HG03460 (cell line): ENCODE measurements at regions not wholly inside any gene's neighbourhood (a gene's known extent, or its start where the extent isn't known, plus 50 kb on each side); places are given as distances from the start of the nearest gene placed in this dataset.

ENCODE experiments used
- ATAC-seq: cut with Tn5 transposase; IDR thresholded peaks from one replicate; pipeline ENCODE4 v1.9.1; 2021; ENCODE audit not compliant: unreplicated experiment

DNA sequence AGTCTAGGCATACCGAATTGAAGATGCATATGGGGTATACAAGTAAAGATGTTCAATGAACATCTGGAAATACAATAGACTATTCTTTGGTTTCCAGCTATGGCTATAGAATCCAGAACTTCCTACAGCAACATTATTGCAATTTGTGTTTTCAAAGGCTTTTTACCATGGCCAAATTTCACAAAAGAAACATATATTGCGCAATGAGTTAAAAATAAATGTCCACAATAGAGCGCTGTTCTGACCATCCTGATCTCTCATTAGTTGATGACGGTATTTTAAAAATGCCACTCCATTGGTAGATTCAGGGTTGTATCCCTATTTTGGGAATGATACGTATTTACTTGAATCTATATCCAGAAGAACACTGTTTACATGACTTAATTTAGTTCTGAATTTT, 139.2 kb downstream of the LINC00632 start:
- ATAC-seq = no peak

GRCh38 chrX:140860718-140861117, 141.7 kb upstream of the SPANXB1 start:
- no peak for ATAC-seq

GRCh38 chrX:140866446-140866845, 135.9 kb upstream of the SPANXB1 start:
- no peak for ATAC-seq

DNA sequence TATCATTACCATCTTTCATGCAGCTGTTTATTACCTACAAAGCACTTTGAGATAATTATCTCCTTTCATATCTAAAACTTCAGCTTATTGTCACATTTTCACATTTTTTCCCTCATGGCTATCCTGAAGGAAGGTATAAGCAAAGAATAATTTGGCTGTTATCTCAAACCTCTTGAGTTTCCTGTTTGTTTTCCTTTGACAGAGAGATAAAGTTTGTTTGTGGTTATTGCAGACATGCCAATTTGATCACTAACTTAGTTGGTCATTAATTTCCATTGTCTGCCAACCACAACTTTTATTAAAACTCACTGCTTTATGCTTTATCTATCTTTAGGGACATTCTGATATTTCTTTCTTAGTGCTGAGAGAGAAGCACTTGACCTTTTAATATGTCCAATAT, 89.8 kb upstream of the SPANXB1 start:
- ATAC-seq = no peak

DNA sequence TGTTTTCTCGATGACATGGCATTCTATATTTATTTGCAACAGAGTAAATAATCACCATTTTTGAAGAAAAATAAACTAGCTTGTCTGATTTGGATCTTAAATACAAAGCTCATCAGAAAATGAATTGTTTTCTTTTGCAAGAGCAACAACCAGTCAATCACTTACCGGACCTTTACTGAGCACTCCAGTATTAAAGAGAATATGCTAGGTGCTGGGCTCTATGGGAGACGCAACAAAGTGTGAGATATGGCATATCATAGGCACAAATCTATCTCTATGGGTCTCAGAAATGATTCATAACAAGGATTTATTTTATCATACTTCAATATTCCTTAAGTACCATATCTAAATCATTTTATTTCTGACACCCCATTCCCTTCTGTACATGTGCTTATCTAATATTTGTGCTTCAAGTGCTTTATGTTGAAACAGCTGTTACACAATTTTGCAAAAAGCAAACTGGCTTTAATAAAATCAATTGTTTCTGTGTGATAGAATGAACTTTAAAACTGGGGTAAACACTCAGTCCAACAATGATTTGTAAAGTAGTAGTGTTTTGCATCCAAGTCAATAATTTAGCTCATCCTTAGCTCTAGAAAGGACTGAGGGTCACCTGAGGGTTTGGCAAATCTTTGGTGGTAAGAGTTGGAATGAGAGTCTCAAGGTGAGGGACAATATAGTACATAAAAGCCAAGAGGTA, 88.4 kb upstream of the SPANXB1 start:
- no peak for ATAC-seq

- no peak for ATAC-seq
Observed at GRCh38 chrX:140916872-140917271, 85.5 kb upstream of the SPANXB1 start.

- no peak for ATAC-seq
Observed at GRCh38 chrX:140917354-140918115, 84.9 kb upstream of the SPANXB1 start.

DNA sequence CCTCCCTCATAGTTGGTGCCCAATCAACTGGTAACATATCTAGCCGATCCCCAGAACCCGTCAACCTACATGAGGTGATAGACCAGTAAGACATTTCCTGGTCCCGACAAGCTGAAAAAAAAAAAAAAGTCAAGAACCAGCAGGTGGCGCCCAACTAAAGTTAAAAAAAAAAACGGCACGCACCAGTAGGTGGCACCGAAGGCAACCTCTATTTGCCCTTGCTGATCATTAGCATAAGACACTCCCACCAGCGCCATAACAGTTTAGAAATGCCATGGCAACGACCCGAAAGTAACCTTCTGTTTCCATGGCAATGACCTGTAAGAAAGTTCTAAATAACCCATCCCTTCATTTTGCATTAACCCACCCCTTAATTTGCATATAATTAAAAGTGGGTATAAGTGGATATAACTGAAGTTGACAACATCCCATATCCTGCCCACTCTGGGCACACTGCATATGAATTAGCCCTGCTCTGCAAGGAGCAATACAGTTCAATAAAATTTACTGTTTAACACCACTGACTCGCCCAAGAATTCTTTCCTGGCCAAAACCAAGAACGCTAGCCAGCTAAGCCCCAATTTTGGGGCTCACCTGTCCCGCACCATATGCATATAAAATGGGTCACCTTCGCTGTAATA, 83.9 kb upstream of the SPANXB1 start:
- ATAC-seq = peak; percentile 84

DNA sequence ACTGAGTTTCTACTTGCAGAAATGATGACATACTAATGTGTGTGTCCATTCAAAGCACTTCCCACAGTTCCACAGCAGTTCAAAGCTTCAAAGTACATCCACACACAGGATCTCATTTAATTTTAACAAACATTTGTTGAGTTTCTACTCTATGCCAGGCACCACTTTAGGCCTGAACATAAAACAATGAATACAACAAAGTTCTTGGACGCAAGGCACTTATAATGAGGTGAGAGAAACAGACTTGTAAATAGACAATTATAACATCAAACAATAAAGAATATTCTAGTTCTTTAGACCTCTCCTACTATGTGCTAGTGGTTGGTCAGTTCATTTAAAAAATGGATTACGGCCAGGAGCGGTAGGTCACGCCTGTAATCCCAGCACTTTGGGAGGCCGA, 82.0 kb upstream of the SPANXB1 start:
- no peak for ATAC-seq

GRCh38 chrX:140923118-140923517, 79.3 kb upstream of the SPANXB1 start:
- no peak for ATAC-seq

DNA sequence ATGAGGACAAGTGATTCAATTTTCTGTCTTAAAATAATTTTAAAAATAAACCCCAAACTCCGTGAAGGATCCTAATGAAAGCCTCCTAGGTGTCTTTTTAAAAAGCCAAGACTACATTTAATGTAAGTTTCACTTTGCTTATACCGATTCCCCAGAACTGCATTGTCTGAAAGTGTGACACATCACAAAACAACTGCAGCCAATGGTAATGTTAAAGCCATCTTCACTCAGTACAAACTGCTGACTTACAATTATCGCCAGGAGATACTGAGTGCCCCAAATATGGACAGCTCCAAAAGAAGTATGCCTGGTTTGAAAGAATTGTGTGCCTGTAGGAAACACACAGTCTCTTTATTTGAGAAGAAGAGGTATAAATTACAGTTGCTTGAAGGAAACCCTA, 73.7 kb upstream of the SPANXB1 start:
- no peak for ATAC-seq

GRCh38 chrX:140933016-140933415, 69.4 kb upstream of the SPANXB1 start:
- no peak for ATAC-seq

DNA sequence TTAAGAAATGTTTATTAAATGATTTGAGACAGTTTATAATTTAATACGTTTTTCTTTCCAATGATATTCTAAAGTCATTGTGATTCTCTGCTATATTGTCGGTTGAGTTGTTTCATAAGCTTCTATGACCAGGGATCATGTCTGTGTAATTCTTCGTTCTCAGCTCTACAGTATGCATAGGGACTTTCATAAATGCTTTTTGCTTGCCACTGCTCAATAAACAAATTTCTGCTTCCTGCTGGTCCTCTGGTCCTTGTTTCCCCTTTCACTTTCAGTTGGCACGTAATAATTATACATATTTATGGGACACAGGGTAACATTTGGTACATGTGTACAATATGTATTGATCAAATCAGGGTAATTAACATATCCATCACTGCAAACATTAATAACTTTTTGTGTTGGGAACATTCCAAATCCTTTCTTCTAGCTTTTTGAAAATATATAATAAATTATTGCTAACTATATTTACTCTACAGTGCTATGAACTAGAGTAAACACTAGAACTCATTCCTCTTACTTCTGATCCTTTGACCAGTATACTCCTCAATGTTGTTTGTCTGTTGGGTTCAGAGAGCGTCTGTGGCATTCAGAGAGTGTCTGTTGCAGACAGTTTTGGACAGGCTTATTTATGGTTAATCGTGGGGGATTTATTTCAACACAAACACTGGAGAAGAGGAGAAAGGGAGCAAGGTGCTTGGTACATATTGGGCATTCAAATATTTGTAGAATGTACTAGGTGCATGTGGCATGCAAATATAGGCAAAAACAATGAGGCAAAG, 68.3 kb upstream of the SPANXB1 start:
- no peak for ATAC-seq

GRCh38 chrX:140943513-140943912, 58.9 kb upstream of the SPANXB1 start:
- no peak for ATAC-seq

DNA sequence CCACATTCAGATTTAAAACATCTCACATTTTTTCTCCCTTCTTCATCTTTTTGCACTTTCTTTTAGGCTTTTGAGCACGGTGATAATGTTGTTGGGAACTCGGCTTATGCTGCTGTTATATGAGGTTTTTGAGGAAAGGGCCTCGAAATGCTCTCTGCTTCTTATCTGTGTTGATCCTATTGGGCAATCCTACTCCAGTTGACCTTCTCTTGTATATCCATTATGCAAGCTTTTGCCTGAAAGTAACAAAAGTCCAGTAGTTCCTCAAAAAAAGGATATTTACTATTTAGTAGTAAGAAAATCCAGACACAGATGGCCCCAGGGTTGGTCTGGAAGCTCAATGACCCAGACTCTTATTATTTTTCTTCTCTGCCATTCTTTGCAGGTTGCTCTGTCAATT, 57.7 kb upstream of the SPANXB1 start:
- ATAC-seq = no peak

GRCh38 chrX:140948827-140949226, 53.6 kb upstream of the SPANXB1 start:
- no peak for ATAC-seq

DNA sequence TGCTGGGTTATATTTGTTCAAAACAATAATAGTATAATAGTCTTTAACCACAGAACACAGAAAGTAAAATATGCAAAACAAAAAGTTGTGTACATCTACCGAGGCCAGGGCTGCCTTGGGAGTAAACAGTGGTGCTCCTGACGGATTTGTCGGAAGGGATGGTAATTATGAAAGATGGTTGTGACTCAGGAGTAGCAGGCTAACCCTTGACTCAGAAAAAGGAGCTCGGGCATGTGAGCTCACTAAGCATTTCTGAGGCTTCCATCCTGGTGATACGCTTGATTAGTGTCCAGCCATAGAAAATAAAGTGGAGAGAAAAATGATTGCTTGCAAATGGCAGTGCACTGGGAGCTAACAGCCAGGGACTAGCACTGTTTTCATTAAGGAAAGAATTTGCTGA, 53.2 kb upstream of the SPANXB1 start:
- ATAC-seq = no peak
